22Rv1 (cell line): ENCODE measurements at regions not wholly inside any gene's neighbourhood (a gene's known extent, or its start where the extent isn't known, plus 50 kb on each side); places are given as distances from the start of the nearest gene placed in this dataset.
"Not testable (repeated sequence)": the region's sequence is repeated elsewhere in the genome, so short reads cannot be mapped to it uniquely, and the experiment has no call there.

Experiments
- H3K27ac ChIP-seq: fragments of 450-650 bp; 2 replicates; pipeline ENCODE4 v1.5.1; 2017
- CTCF ChIP-seq: fragments of 450-650 bp; IDR thresholded peaks from 2 replicates; pipeline ENCODE4 v1.5.1; 2017; ENCODE audit warnings: mild to moderate bottlenecking
- ZFX ChIP-seq: fragments of 450-650 bp; IDR thresholded peaks from 2 replicates; pipeline ENCODE4 v1.6.1; 2017; ENCODE audit warnings: antibody characterized with exemption, borderline replicate concordance

- no peak overlapping the region for H3K27ac ChIP-seq
- no peak for TF ChIP-seq ZFX
- no peak for TF ChIP-seq CTCF
These were observed 113.5 kb upstream of the PITX1 start for GRCh38 chr5:135147294-135148090.

GRCh38 chr5:135145985-135146384 is 112.0 kb upstream of the PITX1 start:
- no peak overlapping the region for H3K27ac ChIP-seq
- TF ChIP-seq ZFX (no peak), CTCF (no peak)

DNA sequence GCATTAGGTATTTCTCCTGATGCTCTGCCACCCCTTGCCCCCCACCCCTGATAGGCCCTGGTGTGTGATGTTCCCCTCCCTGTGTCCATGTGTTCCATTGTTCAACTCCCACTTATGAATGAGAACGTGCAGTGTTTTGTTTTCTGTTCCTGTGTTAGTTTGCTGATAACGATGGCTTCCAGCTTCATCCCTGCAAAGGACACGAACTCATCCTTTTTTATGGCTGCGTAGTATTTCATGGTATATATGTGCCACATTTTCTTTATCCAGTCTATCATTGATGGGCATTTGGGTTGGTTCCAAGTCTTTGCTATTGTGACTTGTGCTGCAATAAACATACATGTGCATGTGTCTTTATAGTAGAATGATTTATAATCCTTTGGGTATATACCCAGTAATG is 109.7 kb upstream of the PITX1 start:
- not testable (repeated sequence) for H3K27ac ChIP-seq

DNA sequence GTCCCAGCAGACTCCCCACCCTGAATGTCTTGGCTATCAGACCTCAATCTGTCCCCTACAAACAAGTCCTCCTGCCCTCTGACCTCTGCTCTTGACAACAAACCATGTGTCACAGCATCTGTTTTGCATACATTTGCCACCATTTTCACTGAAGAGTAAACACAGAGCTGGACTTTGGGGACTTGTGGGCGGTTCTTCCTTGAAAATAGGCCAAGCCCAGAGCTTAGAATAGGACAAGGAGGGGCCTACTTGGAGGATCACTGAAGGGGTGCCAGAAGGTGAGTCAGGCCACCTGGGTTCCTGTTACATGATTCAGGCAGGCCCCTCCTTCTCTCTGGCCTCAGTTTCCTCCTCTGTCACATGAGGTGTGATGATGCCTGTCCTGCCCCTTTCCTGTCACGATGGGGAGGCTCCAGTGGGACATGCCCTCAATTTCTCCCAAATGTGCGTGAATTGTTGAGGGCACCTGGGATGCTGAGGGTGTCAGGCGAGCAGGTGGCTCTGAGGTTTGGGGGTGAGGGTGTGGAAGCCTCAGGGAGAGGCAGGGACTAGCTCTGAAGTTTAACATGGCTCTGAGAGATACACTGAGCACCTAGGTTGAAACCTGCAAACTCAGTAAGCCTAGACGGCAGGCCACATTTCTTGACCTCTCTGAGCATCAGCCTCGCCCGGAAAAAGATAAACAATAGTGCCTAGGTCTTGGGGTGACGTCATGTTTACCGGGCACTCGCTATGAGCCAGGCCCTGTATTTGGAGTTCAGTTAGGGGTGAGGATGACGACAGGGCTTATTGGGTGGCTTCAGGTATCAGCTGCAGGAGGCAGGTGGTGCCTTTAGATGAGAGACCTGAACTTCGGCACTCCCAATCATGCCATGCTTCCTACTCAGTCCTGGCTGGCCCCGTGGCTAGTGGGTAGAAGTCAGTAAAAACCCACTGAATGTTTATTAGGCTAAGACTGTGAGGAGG is 107.6 kb upstream of the PITX1 start:
- no peak for TF ChIP-seq ZFX
- TF ChIP-seq CTCF, result no peak
- no peak overlapping the region for H3K27ac ChIP-seq

DNA sequence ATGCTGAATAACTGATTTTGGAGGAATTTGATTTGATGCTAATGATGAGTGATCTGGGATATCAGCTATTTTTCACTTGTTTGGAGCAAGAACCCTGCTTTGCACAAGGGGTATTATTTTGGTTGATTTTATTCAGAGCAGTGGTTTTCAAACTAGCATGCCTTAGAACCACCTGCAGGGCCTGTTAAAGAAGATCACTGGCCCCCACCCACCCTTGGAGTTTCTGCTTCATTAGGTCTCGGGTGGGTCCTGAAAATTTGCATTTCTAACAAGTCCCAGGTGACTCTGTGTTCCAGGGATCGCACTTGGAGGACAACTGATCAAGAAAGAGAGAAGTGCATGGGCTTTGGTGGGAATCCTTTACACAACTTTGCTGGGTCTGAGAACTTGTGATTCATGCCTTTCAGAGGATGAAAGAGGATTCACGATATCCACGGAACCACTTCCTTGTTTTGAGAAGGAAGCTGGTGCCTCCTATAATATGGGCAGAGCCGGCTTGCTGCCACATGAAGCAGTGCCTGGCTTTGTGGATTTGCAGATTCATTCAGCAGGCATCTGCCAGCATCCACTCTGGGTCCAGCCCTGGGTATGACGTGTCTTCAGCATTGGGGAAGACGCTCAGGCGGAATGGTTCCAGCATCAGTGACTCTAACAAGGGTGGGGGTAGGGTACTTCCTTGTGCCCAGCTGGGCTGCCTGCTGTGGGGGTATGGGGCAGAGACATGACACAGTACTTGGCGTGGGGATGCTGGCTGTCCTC is 106.6 kb upstream of the PITX1 start:
- no peak overlapping the region for H3K27ac ChIP-seq
- TF ChIP-seq ZFX (no peak), CTCF (no peak)

DNA sequence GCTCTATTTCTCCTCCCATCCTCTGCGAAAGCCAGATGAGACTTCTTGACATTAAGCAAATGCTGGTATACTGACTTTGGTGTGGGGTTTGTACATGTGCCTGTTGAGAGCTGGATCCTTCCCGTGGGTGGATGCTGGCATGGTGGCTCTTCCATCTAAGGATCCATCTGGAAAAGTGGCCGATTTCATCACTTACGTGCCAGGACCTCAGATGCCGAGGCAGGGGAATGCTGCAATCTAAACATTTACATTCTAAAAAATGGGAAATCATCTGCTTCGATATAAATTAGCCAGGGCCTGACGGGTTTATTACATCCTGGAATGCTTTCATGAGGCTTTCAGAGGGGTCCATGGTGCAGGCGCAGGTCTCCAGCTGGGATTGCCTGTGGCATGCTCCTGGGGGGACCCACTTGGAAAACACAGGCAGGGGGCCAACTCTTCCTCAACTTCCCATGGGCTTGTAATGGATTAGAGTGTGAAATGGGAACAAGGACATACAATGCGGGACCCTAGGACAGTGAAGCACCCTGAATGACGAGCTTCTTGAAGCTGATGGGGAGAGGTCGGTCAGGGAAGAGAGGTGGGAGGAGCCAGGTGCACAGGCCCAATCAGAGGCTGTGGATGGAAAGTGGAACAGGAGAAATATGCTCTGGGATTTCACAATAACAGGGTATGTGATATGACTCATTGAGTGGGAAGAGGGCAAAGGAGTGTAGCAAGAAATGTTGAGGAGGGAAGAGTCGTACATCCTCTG is 105.5 kb upstream of the PITX1 start:
- H3K27ac ChIP-seq, result no peak overlapping the region
- TF ChIP-seq CTCF, result no peak
- TF ChIP-seq ZFX, result no peak
